Neural crest cell (in vitro differentiated cells): ENCODE measurements at regions not wholly inside any gene's neighbourhood (a gene's known extent, or its start where the extent isn't known, plus 50 kb on each side); places are given as distances from the start of the nearest gene placed in this dataset.

ENCODE experiments used
- DNase-seq: peaks from one replicate; pipeline ENCODE4 v3.0.0; 2021; ENCODE audit warnings: low read depth, mixed read lengths, low spot score
- H3K27ac Mint-ChIP-seq: one replicate; pipeline ENCODE4 v1.8.0; 2021; ENCODE audit warnings: mild to moderate bottlenecking, mixed read lengths; ENCODE audit not compliant: unreplicated experiment
- H3K27me3 Mint-ChIP-seq: 2 replicates; pipeline ENCODE4 v1.8.0; 2021; ENCODE audit warnings: low read depth, mild to moderate bottlenecking, mixed read lengths
- H3K36me3 Mint-ChIP-seq: 2 replicates; pipeline ENCODE4 v1.8.0; 2021; ENCODE audit warnings: low read depth, mild to moderate bottlenecking, mixed read lengths
- H3K4me1 Mint-ChIP-seq: 2 replicates; pipeline ENCODE4 v1.8.0; 2021; ENCODE audit warnings: mixed read lengths
- H3K4me3 Mint-ChIP-seq: one replicate; pipeline ENCODE4 v1.8.0; 2021; ENCODE audit warnings: mild to moderate bottlenecking, mixed read lengths
- H3K9me3 Mint-ChIP-seq: 2 replicates; pipeline ENCODE4 v1.8.0; 2021; ENCODE audit warnings: mixed read lengths
- CTCF ChIP-seq: fragments of 200-600 bp; sonication (generic); conservative IDR thresholded peaks from 2 replicates; pipeline ENCODE4 v1.5.0; 2021; ENCODE audit warnings: antibody characterized with exemption, mild to moderate bottlenecking

- Mint-ChIP-seq H3K27me3 (no peaks in the 10 kb centered on the region), H3K4me3 (peak overlapping the region; percentile 86), H3K36me3 (peaks cover 2% of the 10 kb centered on the region), H3K27ac (peak overlapping the region; percentile 44), H3K4me1 (peaks cover 29% of the 10 kb centered on the region), H3K9me3 (no peaks in the 10 kb centered on the region)
- DNase-seq = peak; percentile 69
- peak; percentile 44 for TF ChIP-seq CTCF
Observed at GRCh38 chr10:75294866-75295701, 59.3 kb upstream of the COMTD1 start.

- H3K27ac Mint-ChIP-seq = peak overlapping the region; percentile 44
Observed at GRCh38 chr10:75294518-75294865, 58.7 kb upstream of the COMTD1 start.

GRCh38 chr10:75294031-75294437, 58.3 kb upstream of the COMTD1 start:
- Mint-ChIP-seq H3K9me3 (no peaks in the 10 kb centered on the region), H3K36me3 (no peaks in the 10 kb centered on the region), H3K4me3 (peak overlapping the region; percentile 86), H3K27me3 (no peaks in the 10 kb centered on the region), H3K4me1 (peaks cover 29% of the 10 kb centered on the region), H3K27ac (no peak overlapping the region)
- no peak for DNase-seq
- no peak for TF ChIP-seq CTCF

More at GRCh38 chr10:75294518-75294865, 58.7 kb upstream of the COMTD1 start:
- Mint-ChIP-seq H3K27me3 (no peaks in the 10 kb centered on the region), H3K4me3 (peak overlapping the region; percentile 86), H3K4me1 (peaks cover 29% of the 10 kb centered on the region), H3K36me3 (peaks cover under 1% of the 10 kb centered on the region), H3K9me3 (no peaks in the 10 kb centered on the region)
- no peak for TF ChIP-seq CTCF
- no peak for DNase-seq

GRCh38 chr10:75293446-75293820, 57.7 kb upstream of the COMTD1 start:
- no peak for TF ChIP-seq CTCF
- Mint-ChIP-seq H3K4me3 (peak overlapping the region; percentile 86), H3K36me3 (no peaks in the 10 kb centered on the region), H3K9me3 (no peaks in the 10 kb centered on the region), H3K4me1 (peaks cover 29% of the 10 kb centered on the region), H3K27ac (no peak overlapping the region), H3K27me3 (no peaks in the 10 kb centered on the region)
- no peak for DNase-seq

- Mint-ChIP-seq H3K9me3 (no peaks in the 10 kb centered on the region), H3K27me3 (no peaks in the 10 kb centered on the region), H3K4me3 (no peak overlapping the region), H3K36me3 (no peaks in the 10 kb centered on the region), H3K27ac (no peak overlapping the region), H3K4me1 (peaks cover 29% of the 10 kb centered on the region)
- no peak for DNase-seq
- TF ChIP-seq CTCF = no peak
Observed at GRCh38 chr10:75292794-75293445, 57.2 kb upstream of the COMTD1 start.
